GM18909 (cell line): ENCODE measurements at regions not wholly inside any gene's neighbourhood (a gene's known extent, or its start where the extent isn't known, plus 50 kb on each side); places are given as distances from the start of the nearest gene placed in this dataset.
"Not testable (repeated sequence)": the region's sequence is repeated elsewhere in the genome, so short reads cannot be mapped to it uniquely, and the experiment has no call there.

ENCODE experiments used
- ATAC-seq: cut with Tn5 transposase; IDR thresholded peaks from one replicate; pipeline ENCODE4 v1.9.1; 2021; ENCODE audit warnings: mild to moderate bottlenecking; ENCODE audit not compliant: unreplicated experiment, poor library complexity

DNA sequence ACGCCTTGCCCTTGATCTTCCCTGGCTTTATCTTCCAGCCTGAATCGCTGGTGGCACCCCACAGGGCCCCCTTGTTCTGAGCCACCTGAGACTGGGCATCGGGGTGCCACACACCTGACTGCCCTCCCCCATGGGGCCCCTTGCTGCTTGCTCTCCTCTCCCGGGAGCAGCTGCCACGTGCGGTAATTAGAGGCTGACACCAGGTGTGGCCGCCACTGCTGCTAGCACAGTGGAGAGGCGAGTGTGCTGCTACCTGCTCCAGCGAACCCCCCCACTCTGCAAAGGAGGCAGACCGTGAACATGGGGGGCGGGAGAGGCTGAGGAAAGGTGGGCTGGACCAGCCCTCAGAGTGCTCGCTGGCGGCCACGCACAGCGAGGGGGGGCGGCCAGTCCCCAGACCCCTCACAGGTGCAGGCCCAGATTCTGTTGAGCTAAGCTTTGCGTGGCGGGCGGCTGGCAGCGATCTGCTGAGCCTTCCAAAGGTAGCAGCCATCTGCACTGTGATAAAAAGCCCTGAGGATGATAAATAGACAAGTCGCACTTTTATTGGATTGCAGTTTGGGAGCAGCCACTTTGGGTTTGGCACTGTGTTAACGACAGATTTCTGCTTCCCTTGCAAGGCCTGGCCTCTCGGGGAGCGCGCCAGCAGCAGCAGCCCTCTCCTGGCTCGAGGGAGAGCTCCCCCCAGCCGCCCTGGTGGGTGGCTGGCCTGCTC lies 167.9 kb upstream of the GSE1 start:
- no peak for ATAC-seq

- no peak for ATAC-seq
These were observed 167.3 kb upstream of the GSE1 start for GRCh38 chr16:85445779-85446222.

GRCh38 chr16:85446951-85447692 lies 166.0 kb upstream of the GSE1 start:
- ATAC-seq: peak; percentile 75

DNA sequence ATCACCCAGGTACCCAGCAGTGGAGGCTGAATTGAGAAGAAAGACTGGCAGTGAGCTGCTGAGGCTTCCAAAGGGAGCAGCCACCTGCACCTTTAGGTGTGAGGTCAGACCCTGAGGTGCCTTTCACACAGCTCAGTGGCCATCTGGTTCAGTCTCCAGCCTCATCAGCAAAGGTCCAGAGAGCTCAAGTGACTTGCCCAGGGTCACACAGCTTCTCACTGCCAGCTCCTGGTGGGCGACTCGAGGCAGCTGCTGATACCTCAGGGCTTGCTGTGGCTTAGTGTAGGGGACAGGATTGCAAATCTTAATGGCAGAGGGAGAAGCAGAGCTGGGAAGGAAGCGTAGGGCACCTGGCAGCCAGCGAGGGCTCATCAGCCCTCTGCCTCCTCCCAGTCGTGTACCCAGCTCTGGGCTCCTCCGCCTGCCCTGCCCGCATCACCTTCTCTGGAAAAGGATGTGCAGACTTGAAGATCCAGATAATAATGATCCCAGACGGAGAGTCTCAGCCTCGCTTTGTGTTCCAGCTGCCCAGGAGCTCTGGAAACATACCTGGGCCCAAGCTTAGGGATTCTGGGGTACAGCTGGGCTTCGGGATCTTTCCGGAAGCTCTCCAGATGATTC lies 165.3 kb upstream of the GSE1 start:
- peak; percentile 13 for ATAC-seq

GRCh38 chr16:85448557-85449190 lies 164.4 kb upstream of the GSE1 start:
- ATAC-seq: no peak

GRCh38 chr16:85449191-85449884 lies 163.8 kb upstream of the GSE1 start:
- no peak for ATAC-seq

- no peak for ATAC-seq
These were observed 163.3 kb upstream of the GSE1 start for GRCh38 chr16:85449885-85450245.

GRCh38 chr16:85451142-85451541 lies 162.0 kb upstream of the GSE1 start:
- not testable (repeated sequence) for ATAC-seq

- no peak for ATAC-seq
These were observed 161.3 kb upstream of the GSE1 start for GRCh38 chr16:85451641-85452363.

DNA sequence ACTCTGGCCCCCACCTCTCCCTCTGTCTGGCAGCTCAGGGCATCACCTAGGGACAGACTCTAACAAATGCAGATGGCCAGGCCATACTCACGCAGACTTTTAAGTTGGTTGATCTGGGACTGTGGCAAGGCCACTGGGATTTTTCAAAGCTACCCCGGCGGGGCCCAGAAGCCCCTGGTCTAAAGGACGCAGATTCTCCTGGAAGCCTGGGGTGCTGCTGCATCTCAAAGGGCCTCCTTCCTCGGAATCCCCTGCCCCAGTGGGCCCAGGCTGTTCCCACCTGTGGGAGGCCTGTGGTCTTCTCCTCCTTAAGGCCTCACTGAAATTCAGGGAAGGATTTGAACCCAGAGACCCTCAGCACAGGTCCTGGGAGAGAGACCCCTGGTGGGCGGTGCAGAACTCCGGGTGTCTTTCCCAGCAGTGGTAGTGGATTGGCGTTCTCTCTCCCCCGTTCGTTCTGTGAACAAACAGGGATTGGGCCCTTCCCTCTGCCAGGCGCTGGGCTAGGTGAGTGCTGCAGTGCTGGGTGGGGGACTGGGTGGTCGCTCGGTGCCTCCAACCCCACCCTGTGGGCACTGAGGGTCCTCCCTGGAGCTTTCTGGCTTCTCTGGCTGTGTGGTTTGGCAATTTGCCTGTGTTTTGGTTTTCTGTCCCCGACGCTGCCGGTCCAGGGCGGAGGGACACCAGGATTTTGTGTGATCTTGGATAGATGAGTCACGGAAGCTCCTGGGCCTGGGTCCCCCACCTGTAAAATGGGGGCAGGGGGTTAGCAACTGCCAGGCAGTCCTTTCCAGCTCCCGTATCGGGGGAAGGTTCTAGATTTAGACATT lies 160.5 kb upstream of the GSE1 start:
- ATAC-seq: no peak

DNA sequence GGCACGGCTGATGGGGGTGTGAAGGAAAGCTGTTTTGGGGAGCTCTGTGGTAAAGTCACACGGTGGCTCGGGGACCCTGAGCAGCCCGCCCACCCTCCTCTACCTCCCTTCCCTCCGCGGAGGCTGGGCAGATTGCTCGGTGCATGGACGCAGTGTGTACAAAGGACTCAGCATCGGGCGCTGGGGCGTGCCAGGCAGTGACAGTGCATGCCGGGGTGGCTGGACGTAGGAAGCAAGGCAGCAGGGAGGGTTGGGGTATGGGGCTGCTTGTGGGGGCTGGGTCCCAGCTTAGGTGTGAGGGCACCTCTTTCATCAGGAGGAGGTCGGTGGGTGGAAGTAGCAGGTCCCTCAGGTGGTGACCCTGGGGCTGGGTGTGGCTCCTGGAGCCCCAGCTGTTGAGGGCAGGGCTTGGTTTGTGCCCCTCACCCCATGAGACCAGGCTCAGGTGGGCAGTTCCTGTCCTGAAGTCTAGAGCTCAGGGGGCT lies 159.9 kb upstream of the GSE1 start:
- ATAC-seq: no peak

DNA sequence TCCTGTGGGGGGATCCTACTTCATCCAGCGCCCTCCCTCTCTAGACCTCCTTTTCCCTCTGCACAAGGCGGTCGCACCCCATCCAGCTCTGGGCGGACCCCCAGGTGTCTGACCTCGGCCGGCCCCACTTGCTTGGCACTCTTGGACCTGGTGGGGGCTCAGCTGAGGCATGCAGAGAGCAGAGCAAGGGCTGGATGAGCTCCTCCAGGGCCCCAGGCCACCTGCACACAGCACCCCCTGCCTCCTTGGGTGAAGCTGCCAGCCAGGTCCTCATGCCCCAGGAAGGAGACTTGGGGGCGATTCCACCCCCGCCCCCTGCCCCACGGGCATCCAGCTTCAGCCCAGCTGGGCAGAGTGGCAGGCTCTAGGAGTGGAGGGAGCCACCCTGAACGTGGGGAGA lies 159.4 kb upstream of the GSE1 start:
- no peak for ATAC-seq

GRCh38 chr16:85454171-85454872 lies 158.8 kb upstream of the GSE1 start:
- ATAC-seq: no peak

DNA sequence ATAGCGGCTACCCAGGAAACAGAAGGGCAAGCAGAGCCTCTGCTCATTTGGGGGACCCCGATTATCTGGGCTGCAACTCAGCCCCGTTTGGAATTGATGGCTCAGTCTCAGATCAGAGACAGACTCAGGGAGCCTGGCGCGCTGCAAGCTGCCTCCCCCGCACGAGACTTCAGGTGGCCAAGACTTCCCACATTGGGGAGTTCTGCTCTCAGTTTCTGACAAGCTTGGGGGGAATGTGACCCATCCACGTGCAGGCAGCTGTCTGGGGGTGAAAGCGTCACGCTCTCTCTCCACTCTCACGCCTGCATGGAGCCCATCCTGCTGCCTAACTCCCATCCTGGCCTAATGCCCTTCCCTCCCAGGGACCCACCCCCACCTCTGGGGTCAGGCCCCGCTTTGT lies 157.6 kb upstream of the GSE1 start:
- ATAC-seq: no peak

DNA sequence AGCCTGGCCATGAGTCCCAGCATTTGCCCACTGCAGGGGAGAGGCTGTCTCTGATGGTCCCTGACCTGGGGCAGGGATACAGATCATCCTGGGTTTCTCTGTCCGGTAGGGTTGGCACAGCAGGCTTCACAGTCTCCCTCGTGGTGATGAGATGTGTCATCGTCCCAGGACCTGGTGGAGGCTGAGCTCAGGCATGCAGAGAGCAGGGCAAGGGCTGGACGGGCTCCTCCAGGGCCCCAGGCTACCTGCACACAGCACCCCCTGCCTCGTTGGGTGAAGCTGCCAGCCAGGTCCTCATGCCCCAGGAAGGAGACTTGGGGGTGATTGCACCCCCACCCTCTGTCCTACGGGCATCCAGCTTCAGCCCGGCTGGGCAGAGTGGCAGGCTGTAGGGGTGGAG lies 155.8 kb upstream of the GSE1 start:
- ATAC-seq: no peak

DNA sequence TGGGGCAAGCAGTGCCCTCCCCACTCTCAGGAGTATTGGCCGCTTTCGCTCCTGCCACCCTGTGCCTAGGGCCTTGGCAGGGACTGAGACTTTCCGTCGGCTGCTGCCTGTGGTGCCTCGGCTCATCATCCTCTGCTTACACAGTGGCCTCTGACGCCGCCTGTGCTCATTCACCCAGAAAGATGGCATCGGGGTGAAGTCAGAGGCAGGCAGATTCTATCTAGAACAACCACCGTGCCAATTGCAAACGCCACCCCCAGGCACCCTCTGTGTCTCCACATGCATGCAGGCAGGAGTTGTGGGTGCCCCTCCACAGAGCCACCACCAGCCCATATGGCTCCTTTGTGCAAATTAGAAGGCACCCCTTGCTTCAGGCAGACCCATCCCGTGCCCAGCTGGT lies 154.2 kb upstream of the GSE1 start:
- ATAC-seq: no peak

GRCh38 chr16:85459529-85460251 lies 153.4 kb upstream of the GSE1 start:
- ATAC-seq: no peak
